NT2/D1 (cell line): ENCODE measurements at regions not wholly inside any gene's neighbourhood (a gene's known extent, or its start where the extent isn't known, plus 50 kb on each side); places are given as distances from the start of the nearest gene placed in this dataset.

ENCODE experiments used
- SUZ12 ChIP-seq: IDR thresholded peaks from 2 replicates; pipeline ENCODE4 v1.6.1; 2011; ENCODE audit not compliant: insufficient read length, insufficient read depth; ENCODE audit errors: extremely low read depth
- YY1 ChIP-seq: IDR thresholded peaks from 2 replicates; pipeline ENCODE4 v1.6.1; 2011; ENCODE audit not compliant: insufficient read length, insufficient read depth
- ZNF274 ChIP-seq: IDR thresholded peaks from 2 replicates; pipeline ENCODE4 v1.6.1; 2011; ENCODE audit warnings: mild to moderate bottlenecking, low read depth, low read length

GRCh38 chr7:84390845-84391244 is 196.3 kb upstream of the SEMA3A start:
- TF ChIP-seq ZNF274: no peak
- no peak for TF ChIP-seq YY1
- TF ChIP-seq SUZ12: no peak
